Left lung (tissue), 4 donors: ENCODE measurements at regions not wholly inside any gene's neighbourhood (a gene's known extent, or its start where the extent isn't known, plus 50 kb on each side); places are given as distances from the start of the nearest gene placed in this dataset.

Source experiments
- ATAC-seq: fragments of 200-7000 bp; cut with Tn5 transposase; one replicate; pipeline ENCODE4 v1.9.1; 2020; ENCODE audit warnings: moderate library complexity
- DNase-seq, 4 donors: peaks; one replicate each; pipeline ENCODE4 v3.0.0-alpha.2; 2013 to 2020
- H3K27ac ChIP-seq, 2 donors: fragments of 200-600 bp; sonication (generic) in 1 of 2; one replicate each; pipeline versions ENCODE4 v1.5.0 to v1.8.0; 2020 to 2021
- H3K27me3 ChIP-seq, 2 donors: fragments of 200-600 bp; sonication (generic) in 1 of 2; one replicate each; pipeline versions ENCODE4 v1.5.0 to v1.8.0; 2020 to 2021
- H3K36me3 ChIP-seq, 2 donors: fragments of 200-600 bp; sonication (generic) in 1 of 2; one replicate each; pipeline versions ENCODE4 v1.5.0 to v1.8.0; 2020 to 2021
- H3K4me1 ChIP-seq, 2 donors: fragments of 200-600 bp; one replicate each; pipeline ENCODE4 v1.8.0; 2021
- H3K4me3 ChIP-seq, 2 donors: fragments of 200-600 bp; sonication (generic) in 1 of 2; one replicate each; pipeline versions ENCODE4 v1.5.0 to v1.8.0; 2020 to 2021; ENCODE audit warnings: mild to moderate bottlenecking in 1 of 2
- H3K9me3 ChIP-seq, 2 donors: fragments of 200-600 bp; sonication (generic) in 1 of 2; one replicate each; pipeline versions ENCODE4 v1.5.0 to v1.8.0; 2020 to 2021
- CTCF ChIP-seq, 2 donors: fragments of 200-600 bp; sonication (generic) in 1 of 2; IDR thresholded peaks; one replicate each; pipeline versions ENCODE4 v1.5.0 to v1.8.0; 2021; ENCODE audit warnings: antibody characterized with exemption in 2 of 2
- intact Hi-C, 2 donors: fragments of 100-400 bp; cut with DNase I; formaldehyde crosslinking; loops; one replicate each; pipeline versions ENCODE4 v1.11.2 to v1.14.2; 2022
- donor health status: DM: no; HTN: yes; CAD: no.
- donor health status: DM: no; HTN: no; CAD: no.

- H3K4me3 ChIP-seq: no peak overlapping the region
- no peak for TF ChIP-seq CTCF (IDR thresholded peaks at IDR 0.05)
- no peak for DNase-seq
- ATAC-seq: no peak
- H3K4me1 ChIP-seq: no peaks in the 10 kb centered on the region
- intact Hi-C loops: no loop called here
- H3K27ac ChIP-seq: no peak overlapping the region
- H3K9me3 ChIP-seq: no peaks in the 10 kb centered on the region
- no peaks in the 10 kb centered on the region for H3K27me3 ChIP-seq
- H3K36me3 ChIP-seq: no peaks in the 10 kb centered on the region
Observed at GRCh38 chr11:23569134-23569533, 708.9 kb upstream of the CCDC179 start.

GRCh38 chr11:23569547-23569946 is 709.3 kb upstream of the CCDC179 start:
- no peak for TF ChIP-seq CTCF (IDR thresholded peaks at IDR 0.05)
- Histone ChIP-seq H3K9me3 (no peaks in the 10 kb centered on the region), H3K4me3 (no peak overlapping the region), H3K36me3 (no peaks in the 10 kb centered on the region), H3K27ac (no peak overlapping the region), H3K27me3 (no peaks in the 10 kb centered on the region), H3K4me1 (no peaks in the 10 kb centered on the region)
- DNase-seq (peak in 1 of 4 donors; percentile 0), ATAC-seq (no peak)
- intact Hi-C loops: no loop called here

- Histone ChIP-seq H3K4me3 (no peak overlapping the region), H3K36me3 (no peaks in the 10 kb centered on the region), H3K9me3 (no peaks in the 10 kb centered on the region), H3K4me1 (no peaks in the 10 kb centered on the region), H3K27ac (no peak overlapping the region), H3K27me3 (no peaks in the 10 kb centered on the region)
- no peak for TF ChIP-seq CTCF (IDR thresholded peaks at IDR 0.05)
- intact Hi-C loops: no loop called here
- DNase-seq (no peak), ATAC-seq (no peak)
Observed at GRCh38 chr11:23570828-23571227, 710.6 kb upstream of the CCDC179 start.

GRCh38 chr11:23573429-23573828 is 713.2 kb upstream of the CCDC179 start:
- Histone ChIP-seq H3K4me3 (no peak overlapping the region), H3K27ac (no peak overlapping the region), H3K9me3 (no peaks in the 10 kb centered on the region), H3K27me3 (no peaks in the 10 kb centered on the region), H3K36me3 (no peaks in the 10 kb centered on the region), H3K4me1 (no peaks in the 10 kb centered on the region)
- ATAC-seq: no peak
- no peak for TF ChIP-seq CTCF (IDR thresholded peaks at IDR 0.05)
- intact Hi-C loops: no loop called here
- DNase-seq: no peak

- no peaks in the 10 kb centered on the region for H3K36me3 ChIP-seq
- DNase-seq: no peak
- TF ChIP-seq CTCF (IDR thresholded peaks at IDR 0.05): no peak
- H3K27ac ChIP-seq: no peak overlapping the region
- no peaks in the 10 kb centered on the region for H3K4me1 ChIP-seq
- intact Hi-C loops: no loop called here
- H3K9me3 ChIP-seq: no peaks in the 10 kb centered on the region
- H3K4me3 ChIP-seq: no peak overlapping the region
- no peak for ATAC-seq
- H3K27me3 ChIP-seq: no peaks in the 10 kb centered on the region
Observed at GRCh38 chr11:23574149-23574548, 713.9 kb upstream of the CCDC179 start.
